Stomach (tissue), 4 donors: ENCODE measurements at regions not wholly inside any gene's neighbourhood (a gene's known extent, or its start where the extent isn't known, plus 50 kb on each side); places are given as distances from the start of the nearest gene placed in this dataset.

Experiments
- CTCF ChIP-seq, 7 experiments: fragments of 450-650 bp in 4 of 7; fragments of 200-600 bp in 3 of 7; sonication (generic) in 3 of 7; IDR thresholded peaks; one replicate each; pipeline ENCODE4 v1.5.1; 2016 to 2019; ENCODE audit warnings: antibody characterized with exemption in 7 of 7, control low read depth in 2 of 7, mild to moderate bottlenecking in 1 of 7
- POLR2A ChIP-seq, 4 donors: fragments of 450-650 bp; IDR thresholded peaks; one replicate each; pipeline ENCODE4 v1.6.1; 2016; ENCODE audit warnings: antibody characterized with exemption in 4 of 4, control low read depth in 2 of 4, mild to moderate bottlenecking in 1 of 4, moderate library complexity in 1 of 4
- POLR2AphosphoS5 ChIP-seq, 3 donors: sonication (generic); formaldehyde crosslinking; IDR thresholded peaks; one replicate each; pipeline ENCODE4 v1.6.1; 2016; ENCODE audit warnings: antibody characterized with exemption in 3 of 3

DNA sequence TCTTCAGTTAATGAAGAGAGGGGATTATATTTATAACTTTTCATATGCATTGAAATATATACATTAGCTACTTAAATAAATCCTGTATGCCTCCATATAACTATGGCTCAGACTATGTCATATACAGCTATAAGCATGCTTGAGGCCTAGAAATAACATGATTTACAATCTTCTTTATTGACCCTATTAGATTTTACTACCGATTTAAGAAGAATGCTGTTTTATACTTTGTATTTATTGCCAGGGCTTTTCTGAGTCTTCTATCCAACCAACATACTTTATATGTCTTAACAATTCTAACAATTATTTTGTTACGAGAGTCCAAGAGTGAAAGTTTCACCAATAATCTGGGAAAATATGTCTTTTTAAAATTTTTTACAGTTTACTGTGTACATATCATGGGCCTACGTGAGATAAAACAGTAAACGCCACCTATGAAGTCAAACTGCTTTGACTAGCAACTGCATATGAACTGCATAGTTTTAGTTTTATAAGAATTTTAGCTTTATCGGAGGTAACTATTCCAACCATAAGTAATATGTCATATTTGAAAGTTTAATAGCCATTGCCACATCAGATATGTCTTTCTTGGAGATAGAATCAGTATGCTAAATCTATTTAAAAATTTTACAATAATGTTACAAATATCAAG, 861.0 kb downstream of the USP25 start:
- TF ChIP-seq POLR2A (IDR thresholded peaks at IDR 0.05): no peak
- TF ChIP-seq CTCF (IDR thresholded peaks at IDR 0.05): no peak
- no peak for TF ChIP-seq POLR2AphosphoS5 (IDR thresholded peaks at IDR 0.05)
